Psoas muscle (tissue), 7 donors: ENCODE measurements at regions not wholly inside any gene's neighbourhood (a gene's known extent, or its start where the extent isn't known, plus 50 kb on each side); places are given as distances from the start of the nearest gene placed in this dataset.

Experiments used
- ATAC-seq, 4 donors: fragments of 200-7000 bp; cut with Tn5 transposase; one replicate each; pipeline ENCODE4 v1.9.1; 2020; ENCODE audit warnings: moderate library complexity in 3 of 4, mild to moderate bottlenecking in 2 of 4
- DNase-seq, 2 donors: peaks; one replicate each; pipeline ENCODE4 v3.0.0-alpha.2; 2020
- H3K27ac ChIP-seq: fragments of 200-600 bp; one replicate; pipeline ENCODE4 v1.8.0; 2022
- H3K27me3 ChIP-seq, 3 donors: fragments of 200-600 bp in 1 of 3; one replicate each; pipeline versions ENCODE4 v1.6.1 to v1.8.0; 2013 to 2022; ENCODE audit warnings: low read length in 2 of 3, mild to moderate bottlenecking in 2 of 3, moderate library complexity in 1 of 3; ENCODE audit not compliant: insufficient read depth in 3 of 3
- H3K36me3 ChIP-seq, 2 donors: fragments of 200-600 bp in 1 of 2; one replicate each; pipeline versions ENCODE4 v1.6.1 to v1.8.0; 2013 to 2022; ENCODE audit warnings: low read depth in 1 of 2, mild to moderate bottlenecking in 1 of 2, moderate library complexity in 1 of 2; ENCODE audit not compliant: insufficient read depth in 1 of 2
- H3K4me1 ChIP-seq: fragments of 200-600 bp; one replicate; pipeline ENCODE4 v1.8.0; 2022
- H3K4me3 ChIP-seq: fragments of 200-600 bp; one replicate; pipeline ENCODE4 v1.8.0; 2022; ENCODE audit warnings: mild to moderate bottlenecking
- H3K9me3 ChIP-seq: fragments of 200-600 bp; one replicate; pipeline ENCODE4 v1.8.0; 2022
- CTCF ChIP-seq: fragments of 200-600 bp; IDR thresholded peaks from one replicate; pipeline ENCODE4 v1.8.0; 2022; ENCODE audit warnings: antibody characterized with exemption
- WGBS, 3 donors: extraction: QIAGEN DNeasy Blood & Tissue Kit; methylation state at CpG; one replicate each; pipeline versions ENCODE4 v1.1.6 to v1.1.7; 2013; 5-methylcytosine and 5-hydroxymethylcytosine counted together
- intact Hi-C, 2 donors: fragments of 100-400 bp; cut with DNase I; formaldehyde crosslinking; loops; one replicate each; pipeline versions ENCODE4 v1.11.0 to v1.14.2; 2022
- donor health status: healthy with polysubstance abuse.
- donor health status: DM: no; HTN: no; CAD: no; lungs with moderate emphysema.
- donor health status: Bipolar disorder and iron deficiency.
- donor health status: healthy.
- donor health status: DM: yes; HTN: yes; CAD: no.
- donor health status: DM: no; HTN: no; CAD: no.
- donor health status: DM: yes; HTN: yes; CAD: no.

- Histone ChIP-seq H3K9me3 (no peaks in the 10 kb centered on the region), H3K36me3 (no peaks in the 10 kb centered on the region), H3K27ac (no peak overlapping the region), H3K4me1 (no peaks in the 10 kb centered on the region), H3K4me3 (no peak overlapping the region), H3K27me3 (no peaks in the 10 kb centered on the region)
- WGBS, 3 donors = 73 to 80% (median 79%) methylated on average over 3 of the region's 3 CpGs
- TF ChIP-seq CTCF = no peak
- intact Hi-C loops = no loop called here
- ATAC-seq (no peak), DNase-seq (no peak)
These were observed 291.9 kb upstream of the PITX2 start for GRCh38 chr4:110914791-110915190.

GRCh38 chr4:110915301-110915700 is 292.4 kb upstream of the PITX2 start:
- no peak for TF ChIP-seq CTCF
- H3K4me3 ChIP-seq = no peak overlapping the region
- intact Hi-C loops = no loop called here
- H3K4me1 ChIP-seq = no peaks in the 10 kb centered on the region
- no peak overlapping the region for H3K27ac ChIP-seq
- ATAC-seq (no peak), DNase-seq (no peak)
- no peaks in the 10 kb centered on the region for H3K36me3 ChIP-seq
- H3K9me3 ChIP-seq = no peaks in the 10 kb centered on the region
- WGBS, 3 donors = 58 to 61% (median 59%) methylated on average over 3 of the region's 3 CpGs
- no peaks in the 10 kb centered on the region for H3K27me3 ChIP-seq

- DNase-seq (no peak), ATAC-seq (no peak)
- no peak overlapping the region for H3K27ac ChIP-seq
- WGBS, 3 donors = 70 to 76% (median 75%) methylated on average over 2 of the region's 2 CpGs
- no peak overlapping the region for H3K4me3 ChIP-seq
- H3K27me3 ChIP-seq = no peaks in the 10 kb centered on the region
- H3K9me3 ChIP-seq = no peaks in the 10 kb centered on the region
- no peaks in the 10 kb centered on the region for H3K4me1 ChIP-seq
- intact Hi-C loops = no loop called here
- no peak for TF ChIP-seq CTCF
- H3K36me3 ChIP-seq = no peaks in the 10 kb centered on the region
These were observed 293.6 kb upstream of the PITX2 start for GRCh38 chr4:110916505-110916904.

GRCh38 chr4:110917835-110918234 is 295.0 kb upstream of the PITX2 start:
- no peak for ATAC-seq
- intact Hi-C loops = no loop called here

More at GRCh38 chr4:110917835-110918234, 295.0 kb upstream of the PITX2 start:
- Histone ChIP-seq H3K27me3 (no peaks in the 10 kb centered on the region), H3K9me3 (no peaks in the 10 kb centered on the region), H3K27ac (no peak overlapping the region), H3K4me3 (no peak overlapping the region), H3K36me3 (no peaks in the 10 kb centered on the region), H3K4me1 (no peaks in the 10 kb centered on the region)
- no peak for DNase-seq
- TF ChIP-seq CTCF = no peak
- WGBS, 3 donors = 62 to 81% (median 63%) methylated on average over 1 of the region's 1 CpG
